Motor neuron (in vitro differentiated cells): ENCODE measurements at regions not wholly inside any gene's neighbourhood (a gene's known extent, or its start where the extent isn't known, plus 50 kb on each side); places are given as distances from the start of the nearest gene placed in this dataset.
"Not testable (repeated sequence)": the region's sequence is repeated elsewhere in the genome, so short reads cannot be mapped to it uniquely, and the experiment has no call there.

Source experiments
- ATAC-seq, 8 experiments: fragments of 200-7000 bp; cut with Tn5 transposase; replicated peaks in 6 of 8; 2 replicates each; pipeline ENCODE4 v1.8.0; 2021; ENCODE audit warnings: mild to moderate bottlenecking in 8 of 8, moderate library complexity in 8 of 8
- H3K27ac ChIP-seq, 2 donors: fragments of 250-450 bp; sonication (Bioruptor Pico); 2 replicates each; pipeline ENCODE4 v1.9.0; 2021; ENCODE audit warnings: antibody characterized with exemption in 2 of 2, mild to moderate bottlenecking in 2 of 2, moderate library complexity in 1 of 2
- H3K4me1 ChIP-seq, 2 donors: fragments of 250-450 bp; sonication (Bioruptor Pico); replicated peaks in 1 of 2; 2 replicates each; pipeline ENCODE4 v1.6.1; 2021; ENCODE audit warnings: antibody characterized with exemption in 2 of 2, mild to moderate bottlenecking in 2 of 2, moderate library complexity in 1 of 2
- H3K4me3 ChIP-seq, 5 donors: fragments of 250-450 bp; sonication (Bioruptor Pico); 2 replicates each; pipeline ENCODE4 v1.9.0; 2021; ENCODE audit warnings: antibody characterized with exemption in 5 of 5, mild to moderate bottlenecking in 5 of 5, moderate library complexity in 4 of 5
- WGBS, 10 experiments: fragments of 450-650 bp; shearing (Covaris generic); methylation state at CpG; one replicate each; pipeline ENCODE4 v1.0.0; 2022; 5-methylcytosine and 5-hydroxymethylcytosine counted together
- in situ Hi-C, 9 experiments: fragments of 400-800 bp; cut with MboI; loops; one replicate each; pipeline ENCODE4 v1.15.0; 2021; ENCODE audit warnings: low sequenced_read_pairs in 9 of 9, low pct_unique_long_range_greater_than_20kb in 2 of 9; ENCODE audit not compliant: unreplicated experiment in 9 of 9

DNA sequence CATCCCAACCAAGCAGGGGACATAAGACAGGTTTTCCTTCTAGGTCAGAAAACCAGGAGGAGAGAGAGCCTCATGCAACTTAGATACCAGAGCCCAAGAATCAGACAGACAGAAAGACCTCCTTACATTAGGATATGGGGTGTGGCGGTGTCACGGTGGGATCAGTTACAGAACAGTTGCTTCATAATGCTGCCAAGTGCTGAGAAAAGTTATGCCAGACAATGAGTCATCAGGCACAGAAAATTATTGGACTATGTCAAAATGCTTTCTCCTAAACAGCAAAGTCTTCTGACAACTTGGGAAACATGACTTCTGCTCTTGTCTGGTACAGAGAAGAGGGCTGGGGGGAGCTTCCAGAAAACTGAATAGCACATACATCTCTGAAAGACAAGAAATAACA is 1120.2 kb upstream of the TMPRSS15 start:
- no peak for ATAC-seq
- 10 to 100% (median 83%) methylated on average over 1 to 2 of the region's 2 CpGs; no CpG with 5 or more reads in 5 of the 10 experiments for WGBS, 10 experiments
- H3K4me3 ChIP-seq: no peak overlapping the region
- in situ Hi-C loops: no loop called here
- no peak overlapping the region for H3K27ac ChIP-seq
- H3K4me1 ChIP-seq: no peaks in the 10 kb centered on the region

DNA sequence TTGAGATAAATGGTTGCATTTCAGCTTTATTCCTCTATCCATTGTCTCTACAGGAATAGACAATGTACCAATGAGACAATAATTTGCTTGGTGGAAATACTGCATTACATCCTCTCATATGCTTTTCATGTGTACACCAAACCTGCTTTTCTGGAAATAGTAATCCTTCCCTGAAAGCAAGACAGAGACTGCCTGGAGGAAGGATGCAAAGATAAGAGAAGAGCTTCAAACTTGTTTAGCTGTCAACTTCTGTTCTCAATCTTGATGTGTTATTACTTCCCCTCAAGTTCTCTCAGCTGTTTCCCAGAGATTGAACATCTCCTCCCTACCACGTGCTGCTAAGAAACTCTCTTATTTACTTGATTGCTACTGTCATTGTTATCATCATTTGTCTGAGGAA is 1125.4 kb upstream of the TMPRSS15 start:
- no peak overlapping the region for H3K27ac ChIP-seq
- 0 to 100% (median 67%) methylated on average over 1 of the region's 1 CpG; no CpG with 5 or more reads in 2 of the 10 experiments for WGBS, 10 experiments
- H3K4me1 ChIP-seq: no peaks in the 10 kb centered on the region
- ATAC-seq: no peak
- in situ Hi-C loops: no loop called here
- no peak overlapping the region for H3K4me3 ChIP-seq

DNA sequence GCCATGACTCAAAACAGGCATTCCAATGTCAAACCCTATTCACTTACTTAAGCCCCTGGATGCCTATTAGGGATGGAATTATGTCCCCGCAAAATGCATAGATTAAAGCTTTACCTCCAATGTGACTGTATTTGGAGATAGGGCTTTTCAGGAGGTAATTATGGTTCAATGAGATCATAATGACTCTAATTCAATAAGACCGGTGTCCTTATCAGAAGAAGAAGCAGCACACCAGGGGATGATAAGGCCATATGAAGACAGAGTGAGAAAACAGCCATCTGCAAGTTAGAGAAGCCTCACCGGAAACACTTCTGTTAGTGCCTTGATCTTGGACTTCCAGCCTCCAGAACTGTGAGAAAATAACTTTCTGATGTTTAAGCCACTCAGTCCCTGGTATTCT is 1131.8 kb upstream of the TMPRSS15 start:
- no peak for ATAC-seq
- H3K27ac ChIP-seq: no peak overlapping the region
- H3K4me1 ChIP-seq: peaks cover 0 to 10% of the 10 kb centered on the region in 2 donors
- WGBS, 10 experiments: 31 to 100% (median 93%) methylated on average over 1 to 3 of the region's 3 CpGs; no CpG with 5 or more reads in 3 of the 10 experiments
- H3K4me3 ChIP-seq: no peak overlapping the region
- in situ Hi-C loops: no loop called here

DNA sequence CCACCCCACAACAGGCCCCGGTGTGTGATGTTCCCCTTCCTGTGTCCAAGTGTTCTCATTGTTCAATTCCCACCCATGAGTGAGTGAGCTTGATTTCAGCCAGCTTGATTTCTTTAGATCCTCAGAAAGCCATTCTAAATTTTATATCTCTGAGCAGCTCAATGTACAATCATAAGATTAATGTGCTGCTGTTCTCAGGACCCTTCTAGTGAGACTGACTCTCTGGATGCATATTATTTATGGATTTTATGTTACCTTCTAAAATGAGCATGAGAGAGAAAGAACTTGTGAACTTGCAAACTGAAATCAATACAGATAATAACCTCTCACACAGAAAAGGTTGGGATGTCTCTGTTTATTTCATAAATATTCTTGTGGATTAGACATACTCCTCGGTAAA is 1133.5 kb upstream of the TMPRSS15 start:
- in situ Hi-C loops: no loop called here
- H3K4me1 ChIP-seq: peaks cover 0 to 10% of the 10 kb centered on the region in 2 donors
- WGBS, 10 experiments: 0 to 100% (median 55%) methylated on average over 1 of the region's 2 CpGs
- no peak overlapping the region for H3K27ac ChIP-seq
- no peak overlapping the region for H3K4me3 ChIP-seq
- peak in 4 of 8 experiments; percentile 49 to 88 (median 66) for ATAC-seq

DNA sequence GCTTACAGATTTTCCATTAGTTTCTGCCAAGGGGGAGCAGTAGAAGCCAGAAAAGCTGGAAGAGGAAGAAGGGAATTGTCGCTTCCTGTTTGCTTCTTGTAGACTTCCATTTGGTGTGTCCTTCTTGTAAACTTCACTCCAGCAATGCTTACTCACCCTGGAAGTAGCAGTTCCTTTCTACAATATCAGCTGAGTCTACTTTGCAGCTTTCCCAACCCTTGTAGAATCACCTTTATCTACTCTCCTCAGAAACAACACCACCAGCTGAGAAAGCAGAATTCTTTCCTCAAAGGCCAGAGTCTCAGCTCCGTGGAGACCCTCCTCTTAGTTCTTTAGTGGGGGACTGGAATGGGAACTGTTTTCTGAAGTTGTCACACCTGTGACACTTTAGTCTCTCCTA is 1136.7 kb upstream of the TMPRSS15 start:
- Histone ChIP-seq H3K4me3 (no peak overlapping the region), H3K4me1 (peaks cover 0 to 10% of the 10 kb centered on the region in 2 donors), H3K27ac (no peak overlapping the region)
- WGBS, 10 experiments: 0 to 100% (median 50%) methylated on average over 1 to 2 of the region's 2 CpGs; no CpG with 5 or more reads in 2 of the 10 experiments
- in situ Hi-C loops: no loop called here
- ATAC-seq: no peak

DNA sequence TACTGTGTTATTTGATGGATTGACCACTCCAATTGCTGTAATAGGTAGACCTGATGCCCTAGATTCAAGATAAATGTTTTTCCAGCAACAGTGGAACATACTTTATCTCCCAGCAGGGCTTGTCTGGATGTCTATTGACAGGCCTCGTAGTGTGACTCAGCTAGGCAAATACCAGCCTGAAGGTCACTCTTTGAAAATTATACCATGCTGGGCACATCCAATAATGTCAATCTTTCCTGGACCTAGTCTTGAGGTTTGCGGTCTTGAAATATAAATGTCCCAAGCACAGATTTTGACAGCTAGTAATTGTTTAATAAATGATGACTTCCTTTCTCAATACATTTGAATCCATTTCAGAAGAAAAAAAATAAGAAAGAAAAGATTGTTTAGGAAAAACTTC is 1138.0 kb upstream of the TMPRSS15 start:
- Histone ChIP-seq H3K27ac (no peak overlapping the region), H3K4me3 (no peak overlapping the region), H3K4me1 (peaks cover 0 to 10% of the 10 kb centered on the region in 2 donors)
- peak in 4 of 8 experiments; percentile 17 to 57 (median 48) for ATAC-seq
- WGBS, 10 experiments: 0 to 75% (median 60%) methylated on average over 1 to 2 of the region's 2 CpGs; no CpG with 5 or more reads in 1 of the 10 experiments
- in situ Hi-C loops: no loop called here

DNA sequence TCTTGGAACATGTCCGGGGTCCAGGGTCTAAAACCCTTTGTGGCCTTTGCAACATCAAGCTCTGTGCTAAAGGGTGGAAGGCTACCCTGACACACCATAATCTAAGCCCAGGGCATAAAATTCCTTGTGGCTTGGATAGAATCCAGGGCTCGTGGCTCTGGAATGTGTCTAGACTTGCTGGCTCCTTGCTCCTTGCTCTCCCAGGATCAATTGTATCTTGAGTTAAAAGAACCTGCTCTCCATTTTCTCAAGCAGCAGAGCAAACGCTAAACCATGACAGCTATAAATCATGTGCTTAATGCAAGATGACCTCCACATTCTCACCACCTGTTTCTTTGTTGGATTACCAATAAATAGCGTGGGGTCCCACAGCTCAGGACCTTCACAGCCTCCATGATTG is 1140.9 kb upstream of the TMPRSS15 start:
- H3K4me1 ChIP-seq, in situ Hi-C loops, H3K4me3 ChIP-seq, H3K27ac ChIP-seq, ATAC-seq: not testable (repeated sequence)
- WGBS, 10 experiments: 10 to 100% (median 53%) methylated on average over 1 to 4 of the region's 4 CpGs; no CpG with 5 or more reads in 3 of the 10 experiments

DNA sequence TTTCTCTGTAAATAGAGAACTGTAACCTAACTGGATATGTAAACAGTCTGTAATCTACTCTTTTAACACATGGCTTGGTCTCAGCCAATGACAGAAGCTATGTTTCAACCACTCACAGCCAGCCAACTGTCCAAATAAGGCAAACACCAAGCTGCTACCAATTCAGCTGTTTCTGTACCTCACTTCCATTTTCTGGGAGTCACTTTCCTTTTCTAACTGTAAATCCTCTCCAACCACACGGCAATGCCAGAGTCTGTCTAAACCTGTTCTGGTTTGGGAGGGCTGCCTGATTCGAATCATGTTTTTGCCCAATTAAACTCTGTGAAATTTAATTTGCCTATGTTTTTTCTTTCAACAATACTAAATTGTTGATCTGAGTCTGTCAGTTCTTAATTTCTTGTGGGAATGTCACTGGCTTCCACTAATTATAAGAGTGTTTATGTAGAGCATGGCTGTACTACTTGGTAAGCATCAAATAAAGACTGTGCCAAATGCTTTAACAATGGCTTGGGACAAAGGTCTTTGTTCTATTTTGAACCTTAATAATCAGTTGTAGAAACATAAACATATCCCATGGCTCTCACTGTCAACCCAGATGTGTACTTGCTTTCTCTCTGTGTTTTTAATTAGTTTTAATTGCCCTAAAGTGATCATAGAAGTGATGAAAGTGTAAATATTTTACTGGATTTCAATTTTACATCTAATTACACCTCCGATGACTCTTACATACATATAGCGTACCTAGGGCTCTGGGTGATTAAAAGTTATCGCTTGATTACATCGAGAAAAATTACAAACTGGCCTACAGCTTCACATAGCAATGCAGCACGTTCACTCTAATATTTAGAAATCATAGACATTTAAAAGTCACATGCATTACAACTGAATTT is 1144.6 kb upstream of the TMPRSS15 start:
- ATAC-seq: no peak
- WGBS, 10 experiments: 0 to 100% (median 82%) methylated on average over 2 to 7 of the region's 7 CpGs
- no peaks in the 10 kb centered on the region for H3K4me1 ChIP-seq
- H3K27ac ChIP-seq: no peak overlapping the region
- in situ Hi-C loops: no loop called here
- H3K4me3 ChIP-seq: no peak overlapping the region

DNA sequence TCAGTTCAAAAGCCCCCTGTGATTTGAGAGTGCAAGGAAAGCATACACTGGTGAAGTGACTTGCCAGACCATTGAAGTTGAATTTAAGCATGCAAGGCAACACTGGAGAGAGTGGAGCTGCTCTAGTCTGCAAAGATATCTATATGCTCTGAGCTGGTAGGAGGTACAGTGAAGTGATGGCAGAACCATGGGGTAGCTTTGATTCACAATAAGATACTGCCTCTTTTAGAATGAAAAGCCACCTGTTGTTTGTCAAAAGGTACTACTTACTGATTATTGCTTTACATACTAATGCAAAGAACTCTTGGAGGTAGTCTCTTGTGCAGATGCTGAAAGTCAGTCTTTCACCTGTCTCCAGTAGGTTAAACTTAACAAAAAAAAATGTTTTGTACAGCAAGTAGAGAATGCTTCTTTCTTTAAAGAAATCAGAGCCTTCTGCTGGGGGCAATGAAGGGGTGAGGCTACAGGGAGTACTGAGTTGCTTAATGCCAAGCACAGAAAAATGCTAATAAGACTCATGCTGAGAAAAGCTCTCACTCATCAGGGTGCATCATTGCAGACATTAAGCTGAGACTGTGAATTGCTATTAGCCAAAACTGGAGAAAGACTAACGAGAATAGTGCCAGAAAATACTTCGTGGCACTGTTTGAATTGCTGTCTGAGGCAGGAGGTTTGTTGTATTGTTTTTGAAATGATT is 1150.5 kb upstream of the TMPRSS15 start:
- no peak for ATAC-seq
- Histone ChIP-seq H3K27ac (no peak overlapping the region), H3K4me1 (no peaks in the 10 kb centered on the region), H3K4me3 (no peak overlapping the region)
- in situ Hi-C loops: no loop called here
- WGBS, 10 experiments: 0 to 30% (median 14%) methylated on average over 2 of the region's 2 CpGs; no CpG with 5 or more reads in 3 of the 10 experiments

DNA sequence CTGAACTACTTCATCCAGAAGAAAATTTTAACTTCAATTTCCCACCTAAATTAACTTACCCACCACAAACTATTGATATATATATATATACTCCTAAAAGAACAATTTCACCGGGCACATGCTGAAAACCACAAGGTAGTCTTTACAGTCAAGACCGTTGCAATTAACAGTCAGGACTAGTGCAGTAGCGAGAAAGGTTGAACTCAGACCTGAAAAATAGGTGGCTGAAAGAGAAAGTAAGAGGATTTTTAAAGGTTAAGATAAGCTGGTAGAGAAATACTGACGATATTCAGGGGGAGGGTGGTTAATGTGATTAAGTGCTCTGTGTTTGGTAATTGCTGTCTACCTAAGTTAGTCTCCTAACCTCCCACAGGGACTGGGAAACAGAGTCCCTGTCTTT is 1153.5 kb upstream of the TMPRSS15 start:
- Histone ChIP-seq H3K4me1 (no peaks in the 10 kb centered on the region), H3K4me3 (no peak overlapping the region), H3K27ac (no peak overlapping the region)
- whole genome bisulfite sequencing, 10 experiments: 4 to 97% (median 56%) methylated on average over 1 to 4 of the region's 4 CpGs; no CpG with 5 or more reads in 2 of the 10 experiments
- ATAC-seq: no peak
- in situ Hi-C loops: no loop called here

DNA sequence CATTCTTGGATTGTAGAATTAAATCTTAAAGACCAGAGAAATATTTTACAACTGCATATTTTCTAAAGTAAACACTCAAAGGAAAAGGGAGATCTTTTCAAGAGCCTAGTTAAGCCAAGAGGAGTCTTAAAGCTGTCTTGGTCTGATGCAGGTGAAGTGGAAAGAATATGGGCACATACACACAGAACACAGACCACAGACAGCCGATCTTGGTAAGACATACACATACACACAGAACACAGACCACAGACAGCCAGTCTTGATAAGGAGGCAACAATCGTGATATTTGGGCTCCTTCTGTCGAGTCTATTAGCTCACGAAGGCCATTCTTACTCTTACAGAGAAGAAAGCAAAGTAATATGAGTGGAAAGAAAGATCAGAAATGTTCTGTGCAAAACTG is 1153.9 kb upstream of the TMPRSS15 start:
- no peaks in the 10 kb centered on the region for H3K4me1 ChIP-seq
- 0 to 95% (median 84%) methylated on average over 2 to 4 of the region's 4 CpGs; no CpG with 5 or more reads in 4 of the 10 experiments for WGBS, 10 experiments
- in situ Hi-C loops: no loop called here
- ATAC-seq: no peak
- H3K27ac ChIP-seq: no peak overlapping the region
- no peak overlapping the region for H3K4me3 ChIP-seq

DNA sequence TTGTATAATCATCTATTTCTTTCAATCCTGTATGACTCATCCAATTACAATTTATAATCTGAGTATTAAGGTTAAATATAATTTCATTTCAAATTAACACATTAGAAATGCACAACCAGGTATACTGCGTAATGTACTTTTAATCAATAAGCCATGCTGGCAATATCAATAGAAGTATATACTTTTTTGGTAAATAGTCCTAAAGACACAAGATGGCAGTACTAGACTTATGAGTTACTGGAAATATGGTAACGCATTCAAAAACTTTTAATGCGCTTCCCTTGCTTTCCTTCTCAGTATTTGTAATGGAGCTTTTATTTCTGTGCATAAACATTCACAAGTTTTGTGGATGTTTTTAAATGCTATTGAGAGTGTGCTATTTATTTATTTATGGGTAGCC is 1162.0 kb upstream of the TMPRSS15 start:
- Histone ChIP-seq H3K4me3 (no peak overlapping the region), H3K4me1 (no peaks in the 10 kb centered on the region), H3K27ac (no peak overlapping the region)
- ATAC-seq: no peak
- WGBS, 10 experiments: 40 to 100% (median 92%) methylated on average over 2 to 3 of the region's 3 CpGs; no CpG with 5 or more reads in 1 of the 10 experiments
- in situ Hi-C loops: no loop called here

DNA sequence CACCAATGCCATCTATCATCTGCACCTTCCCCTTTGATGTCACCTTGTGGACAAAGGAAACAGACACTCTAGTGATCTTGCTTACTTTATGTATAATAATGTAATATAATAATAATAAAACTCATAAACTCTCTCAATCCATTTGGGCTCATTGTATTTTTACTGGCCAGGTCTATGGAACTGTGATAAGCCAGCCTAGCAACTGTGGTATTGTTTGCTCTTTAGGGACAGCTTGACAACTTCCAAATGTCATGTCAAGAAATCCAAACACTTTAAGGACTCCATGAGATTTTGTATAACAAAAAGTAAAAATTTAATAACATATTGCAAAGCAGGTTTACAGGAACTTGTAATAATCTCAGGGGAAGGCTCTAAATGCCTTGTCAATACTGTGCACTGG is 1163.4 kb upstream of the TMPRSS15 start:
- in situ Hi-C loops: no loop called here
- Histone ChIP-seq H3K4me1 (no peaks in the 10 kb centered on the region), H3K27ac (no peak overlapping the region), H3K4me3 (no peak overlapping the region)
- ATAC-seq: no peak
